OCI-LY1 (cell line): ENCODE measurements at regions not wholly inside any gene's neighbourhood (a gene's known extent, or its start where the extent isn't known, plus 50 kb on each side); places are given as distances from the start of the nearest gene placed in this dataset.

Source experiments
- H2AFZ ChIP-seq: fragments of 200-600 bp; sonication (generic), shearing (Covaris generic); 2 replicates; pipeline ENCODE4 v1.6.0; 2014; ENCODE audit warnings: antibody characterized with exemption, mild to moderate bottlenecking, low read length
- H3F3A ChIP-seq: fragments of 200-600 bp; sonication (generic), shearing (Covaris generic); 2 replicates; pipeline ENCODE4 v1.6.0; 2014; ENCODE audit warnings: mild to moderate bottlenecking, antibody characterized with exemption, low read length, moderate library complexity; ENCODE audit not compliant: insufficient read depth
- H3K27ac ChIP-seq: fragments of 200-600 bp; sonication (generic); 2 replicates; pipeline ENCODE4 v1.5.1; 2014; ENCODE audit warnings: low read length, mixed run types, mild to moderate bottlenecking, low read depth; ENCODE audit not compliant: poor library complexity, severe bottlenecking
- H3K27me3 ChIP-seq: fragments of 200-600 bp; sonication (generic); 2 replicates; pipeline ENCODE4 v1.6.0; 2014; ENCODE audit warnings: antibody characterized with exemption, mild to moderate bottlenecking, low read length, moderate library complexity; ENCODE audit not compliant: insufficient read depth
- H3K36me3 ChIP-seq: fragments of 200-600 bp; sonication (generic); 2 replicates; pipeline ENCODE4 v1.6.1; 2014; ENCODE audit warnings: mild to moderate bottlenecking, antibody characterized with exemption, low read length, moderate library complexity, mixed read lengths; ENCODE audit not compliant: insufficient read depth
- H3K4me1 ChIP-seq: fragments of 200-600 bp; sonication (generic); 2 replicates; pipeline ENCODE4 v1.5.1; 2014; ENCODE audit warnings: mild to moderate bottlenecking, low read length, moderate library complexity; ENCODE audit not compliant: insufficient read depth, severe bottlenecking
- H3K4me2 ChIP-seq: fragments of 200-600 bp; sonication (generic), shearing (Covaris generic); 2 replicates; pipeline ENCODE4 v1.6.1; 2014; ENCODE audit warnings: low read length
- H3K4me3 ChIP-seq: fragments of 200-600 bp; sonication (generic); 2 replicates; pipeline ENCODE4 v1.5.1; 2014; ENCODE audit warnings: low read length, low read depth, mild to moderate bottlenecking, mixed read lengths; ENCODE audit not compliant: poor library complexity, severe bottlenecking
- H3K79me2 ChIP-seq: fragments of 200-600 bp; shearing (Covaris generic); 2 replicates; pipeline ENCODE4 v1.6.1; 2016; ENCODE audit warnings: mixed run types, low read length, mixed read lengths; ENCODE audit not compliant: insufficient read depth
- H3K9ac ChIP-seq: fragments of 200-600 bp; sonication (generic), shearing (Covaris generic); 2 replicates; pipeline ENCODE4 v1.6.1; 2014; ENCODE audit warnings: mild to moderate bottlenecking, low read length, mixed read lengths
- H3K9me2 ChIP-seq: fragments of 200-600 bp; sonication (generic), shearing (Covaris generic); 2 replicates; pipeline ENCODE4 v1.6.1; 2014; ENCODE audit warnings: low read depth, mild to moderate bottlenecking, low read length, mixed read lengths
- H3K9me3 ChIP-seq: fragments of 200-600 bp; shearing (Covaris generic); 2 replicates; pipeline ENCODE4 v1.6.1; 2014; ENCODE audit warnings: low read length, mixed read lengths
- H4K20me1 ChIP-seq: fragments of 200-600 bp; sonication (generic), shearing (Covaris generic); 2 replicates; pipeline ENCODE4 v1.6.0; 2016; ENCODE audit warnings: mild to moderate bottlenecking, low read length; ENCODE audit not compliant: insufficient read depth
- EZH2 ChIP-seq: fragments of 200-600 bp; sonication (generic), shearing (Covaris generic); IDR thresholded peaks from 2 replicates; pipeline ENCODE4 v1.8.0; 2017; ENCODE audit warnings: borderline replicate concordance, mixed run types, mild to moderate bottlenecking, antibody characterized with exemption, low read length, moderate library complexity, mixed read lengths
- TF ChIP-seq, protein P1 (sequence below): fragments of 200-600 bp; sonication (generic), shearing (Covaris generic); IDR thresholded peaks from 2 replicates; pipeline ENCODE4 v1.5.1; 2017; ENCODE audit warnings: mild to moderate bottlenecking, antibody characterized with exemption, low read length, moderate library complexity, mixed read lengths

GRCh38 chr3:147832611-147833010 lies 423.4 kb downstream of the ZIC1 start:
- H3K9me2 ChIP-seq, result no peaks in the 10 kb centered on the region
- H3K4me2 ChIP-seq, result no peak overlapping the region
- TF ChIP-seq, protein P1, sequence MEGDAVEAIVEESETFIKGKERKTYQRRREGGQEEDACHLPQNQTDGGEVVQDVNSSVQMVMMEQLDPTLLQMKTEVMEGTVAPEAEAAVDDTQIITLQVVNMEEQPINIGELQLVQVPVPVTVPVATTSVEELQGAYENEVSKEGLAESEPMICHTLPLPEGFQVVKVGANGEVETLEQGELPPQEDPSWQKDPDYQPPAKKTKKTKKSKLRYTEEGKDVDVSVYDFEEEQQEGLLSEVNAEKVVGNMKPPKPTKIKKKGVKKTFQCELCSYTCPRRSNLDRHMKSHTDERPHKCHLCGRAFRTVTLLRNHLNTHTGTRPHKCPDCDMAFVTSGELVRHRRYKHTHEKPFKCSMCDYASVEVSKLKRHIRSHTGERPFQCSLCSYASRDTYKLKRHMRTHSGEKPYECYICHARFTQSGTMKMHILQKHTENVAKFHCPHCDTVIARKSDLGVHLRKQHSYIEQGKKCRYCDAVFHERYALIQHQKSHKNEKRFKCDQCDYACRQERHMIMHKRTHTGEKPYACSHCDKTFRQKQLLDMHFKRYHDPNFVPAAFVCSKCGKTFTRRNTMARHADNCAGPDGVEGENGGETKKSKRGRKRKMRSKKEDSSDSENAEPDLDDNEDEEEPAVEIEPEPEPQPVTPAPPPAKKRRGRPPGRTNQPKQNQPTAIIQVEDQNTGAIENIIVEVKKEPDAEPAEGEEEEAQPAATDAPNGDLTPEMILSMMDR, result no peak
- no peak for TF ChIP-seq EZH2
- H4K20me1 ChIP-seq, result no peaks in the 10 kb centered on the region
- H3K27me3 ChIP-seq, result no peaks in the 10 kb centered on the region
- H3K79me2 ChIP-seq, result no peaks in the 10 kb centered on the region
- no peaks in the 10 kb centered on the region for H3K36me3 ChIP-seq
- H3K4me1 ChIP-seq, result no peaks in the 10 kb centered on the region
- H3F3A ChIP-seq, result no peaks in the 10 kb centered on the region
- no peaks in the 10 kb centered on the region for H3K9me3 ChIP-seq
- H2AFZ ChIP-seq, result no peak overlapping the region
- no peak overlapping the region for H3K4me3 ChIP-seq
- H3K27ac ChIP-seq, result no peak overlapping the region
- no peak overlapping the region for H3K9ac ChIP-seq

- Histone ChIP-seq H3K79me2 (no peaks in the 10 kb centered on the region), H3K9ac (no peak overlapping the region), H3K4me1 (no peaks in the 10 kb centered on the region), H3K27me3 (no peaks in the 10 kb centered on the region), H3K36me3 (no peaks in the 10 kb centered on the region), H3F3A (no peaks in the 10 kb centered on the region), H3K4me3 (no peak overlapping the region), H3K27ac (no peak overlapping the region), H2AFZ (no peak overlapping the region), H4K20me1 (no peaks in the 10 kb centered on the region), H3K9me2 (no peaks in the 10 kb centered on the region), H3K4me2 (no peak overlapping the region), H3K9me3 (no peaks in the 10 kb centered on the region)
- no peak for TF ChIP-seq EZH2
- TF ChIP-seq, protein P1, result no peak
Observed at GRCh38 chr3:147836330-147836729, 427.2 kb downstream of the ZIC1 start.

GRCh38 chr3:147838652-147839051 lies 429.5 kb downstream of the ZIC1 start:
- H3K27me3 ChIP-seq, result no peaks in the 10 kb centered on the region
- H3K36me3 ChIP-seq, result no peaks in the 10 kb centered on the region
- no peaks in the 10 kb centered on the region for H4K20me1 ChIP-seq
- TF ChIP-seq, protein P1, result peak; percentile 19; the same call in 1 of the 2 replicates
- no peak for TF ChIP-seq EZH2
- H3K4me1 ChIP-seq, result no peaks in the 10 kb centered on the region
- H3K27ac ChIP-seq, result no peak overlapping the region
- H3F3A ChIP-seq, result no peaks in the 10 kb centered on the region
- no peak overlapping the region for H3K4me2 ChIP-seq
- no peaks in the 10 kb centered on the region for H3K79me2 ChIP-seq
- H2AFZ ChIP-seq, result no peak overlapping the region
- H3K9me2 ChIP-seq, result no peaks in the 10 kb centered on the region
- H3K9me3 ChIP-seq, result no peaks in the 10 kb centered on the region
- H3K9ac ChIP-seq, result no peak overlapping the region
- no peak overlapping the region for H3K4me3 ChIP-seq
